AG10803 (cell line): ENCODE measurements at regions not wholly inside any gene's neighbourhood (a gene's known extent, or its start where the extent isn't known, plus 50 kb on each side); places are given as distances from the start of the nearest gene placed in this dataset.
"Not testable (repeated sequence)": the region's sequence is repeated elsewhere in the genome, so short reads cannot be mapped to it uniquely, and the experiment has no call there.

Experiments used
- DNase-seq: peaks from one replicate; pipeline ENCODE4 v3.0.0; 2010; ENCODE audit warnings: low read depth
- H3K4me3 ChIP-seq: 2 replicates; pipeline ENCODE4 v1.5.1; 2011; ENCODE audit warnings: mild to moderate bottlenecking, low read length, control low read depth
- CTCF ChIP-seq: conservative IDR thresholded peaks from 2 replicates; pipeline ENCODE4 v1.5.1; 2011; ENCODE audit warnings: mild to moderate bottlenecking, low read length, control low read depth, inconsistent platforms

DNA sequence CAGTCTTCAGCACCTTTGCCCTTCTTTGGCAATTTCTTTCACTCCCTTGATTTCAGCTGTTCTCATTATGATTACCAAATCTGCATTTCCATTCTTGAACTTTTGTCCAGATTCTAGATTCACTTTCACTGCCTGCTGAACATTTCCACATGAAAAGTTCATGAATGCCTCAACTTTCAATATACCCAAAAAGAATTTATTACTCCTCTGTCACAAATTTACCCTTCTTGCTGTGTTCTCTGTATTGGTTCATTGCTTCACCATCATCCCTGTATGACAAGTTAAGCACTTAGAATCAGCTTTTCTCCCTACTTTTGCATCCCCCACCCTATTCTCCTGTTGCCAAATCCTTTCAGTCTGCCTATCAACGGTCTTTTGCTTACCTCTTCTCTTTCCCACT is 112.6 kb upstream of the PKN2 start:
- DNase-seq: no peak
- no peak for TF ChIP-seq CTCF
- H3K4me3 ChIP-seq: no peak overlapping the region

DNA sequence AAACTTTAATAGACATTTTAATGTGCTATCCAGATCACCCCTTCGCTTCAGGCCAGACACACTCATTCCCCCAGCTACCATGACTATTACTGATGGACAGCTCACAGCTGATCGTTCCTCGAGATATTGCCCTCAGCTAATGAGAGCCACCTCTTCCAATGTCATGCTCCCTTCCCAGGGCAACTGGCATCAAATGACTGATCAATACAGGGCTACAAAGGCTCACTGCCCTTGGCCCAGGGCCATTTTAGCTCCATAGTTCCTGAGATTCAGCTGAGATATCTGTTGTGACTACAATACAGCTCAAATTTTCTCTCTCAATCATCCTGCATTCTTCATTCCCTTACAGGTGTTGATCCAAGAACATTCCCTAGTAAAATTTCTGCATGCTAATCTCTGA is 104.5 kb upstream of the PKN2 start:
- no peak for DNase-seq
- TF ChIP-seq CTCF: no peak

DNA sequence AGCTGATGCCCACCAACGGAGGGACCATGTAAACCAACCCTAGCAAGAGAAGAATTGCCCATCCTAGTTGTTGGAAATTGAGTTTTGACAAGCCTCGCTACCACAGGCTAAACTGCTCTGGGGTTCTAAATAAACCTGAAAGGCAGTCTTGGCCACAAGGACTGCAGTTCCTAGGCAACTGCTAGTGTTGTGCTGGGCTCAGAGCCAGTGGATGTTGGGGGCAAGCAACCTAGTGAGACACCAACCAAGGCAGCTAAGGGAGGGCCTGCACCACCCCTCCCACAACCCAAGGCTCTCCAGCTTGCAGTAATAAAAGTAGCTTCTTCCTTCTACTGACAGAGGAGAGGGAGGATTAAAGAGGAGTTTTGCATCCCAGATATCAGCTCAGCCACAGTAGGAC is 102.4 kb upstream of the PKN2 start:
- no peak overlapping the region for H3K4me3 ChIP-seq
- no peak for TF ChIP-seq CTCF
- no peak for DNase-seq

More for the DNA sequence above, 104.5 kb upstream of the PKN2 start:
- H3K4me3 ChIP-seq: no peak overlapping the region

DNA sequence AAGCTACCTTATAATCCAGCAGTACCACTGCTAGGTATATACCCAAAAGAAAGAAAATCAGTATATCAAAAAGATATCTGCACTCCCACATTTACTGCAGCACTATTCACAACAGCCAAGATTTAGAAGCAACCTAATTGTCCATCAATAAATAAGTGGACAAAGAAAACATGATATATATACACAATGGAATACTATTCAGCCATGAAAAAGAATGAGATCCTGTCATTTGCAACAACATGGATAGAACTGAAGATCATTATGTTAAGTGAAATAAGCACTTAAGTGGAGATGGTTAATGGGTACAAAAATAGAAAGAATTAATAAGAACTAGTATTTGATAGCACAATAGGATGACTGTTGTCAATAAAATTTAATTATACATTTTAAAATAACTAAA is 90.7 kb upstream of the PKN2 start:
- no peak overlapping the region for H3K4me3 ChIP-seq
- no peak for TF ChIP-seq CTCF
- no peak for DNase-seq

- DNase-seq: peak; percentile 40
- peak; percentile 58 for TF ChIP-seq CTCF
- no peak overlapping the region for H3K4me3 ChIP-seq
These were observed 88.6 kb upstream of the PKN2 start for GRCh38 chr1:88595355-88596002.

- not testable (repeated sequence) for H3K4me3 ChIP-seq, DNase-seq
These were observed 86.1 kb upstream of the PKN2 start for GRCh38 chr1:88597973-88598372.

DNA sequence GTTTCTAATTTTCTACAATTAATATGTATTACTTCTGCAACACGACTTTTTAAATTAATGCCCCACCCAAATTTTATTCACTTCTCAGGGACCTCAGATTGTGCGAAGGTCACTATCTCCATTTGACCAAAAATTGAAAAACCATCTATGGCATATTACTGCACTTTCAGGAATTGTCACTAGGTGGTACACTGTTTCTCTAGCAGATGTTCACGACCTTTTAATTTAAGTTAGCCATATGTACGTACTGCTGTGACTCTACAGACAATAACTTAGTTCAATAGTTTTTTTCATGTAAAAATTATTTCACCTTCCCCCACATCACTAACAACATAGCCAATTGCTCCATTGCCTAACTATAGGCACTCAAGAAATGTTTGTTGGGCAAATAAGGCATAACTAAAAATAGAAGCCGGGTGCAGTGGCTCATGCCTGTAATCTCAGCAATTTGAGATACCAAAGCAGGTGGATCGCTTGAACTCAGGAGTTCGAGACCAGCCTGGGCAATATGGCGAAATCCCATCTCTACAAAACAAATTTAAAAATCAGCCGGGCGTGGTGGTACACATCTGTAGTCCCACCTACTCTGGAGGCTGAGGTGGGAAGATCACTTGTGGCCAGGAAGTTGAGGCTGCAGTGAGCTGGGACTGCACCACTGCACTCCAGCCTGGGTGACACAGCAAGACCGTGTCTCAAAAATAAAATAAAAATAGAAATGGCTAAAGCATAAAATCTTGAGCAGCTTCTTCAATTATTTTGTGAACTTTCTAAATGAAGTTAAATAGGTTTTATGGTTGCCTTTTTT is 75.7 kb upstream of the PKN2 start:
- DNase-seq: peak; percentile 26

More for the DNA sequence above, 75.7 kb upstream of the PKN2 start:
- TF ChIP-seq CTCF: peak; percentile 77
- no peak overlapping the region for H3K4me3 ChIP-seq
